ENCODE measurements at regions not wholly inside any gene's neighbourhood (a gene's known extent, or its start where the extent isn't known, plus 50 kb on each side); places are given as distances from the start of the nearest gene placed in this dataset.

DNA sequence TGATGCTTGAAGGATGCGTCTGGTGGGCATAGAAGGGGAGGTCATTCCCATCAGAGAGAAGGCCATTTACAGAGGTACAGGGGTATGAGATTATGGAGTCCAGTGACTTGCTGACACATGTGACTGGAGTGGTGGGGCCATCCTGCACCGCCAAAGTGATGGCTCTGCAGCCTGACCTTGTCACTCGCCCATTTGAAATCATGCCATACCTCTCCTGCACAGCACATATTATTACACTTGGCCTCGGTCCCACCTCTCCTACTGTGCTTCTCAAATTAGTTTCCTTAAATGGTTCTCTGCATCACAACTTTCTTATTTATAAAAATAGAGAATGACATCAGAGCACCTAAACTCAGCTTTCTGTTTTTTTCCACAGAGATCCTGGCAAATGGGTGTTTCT, 60.7 kb upstream of the HAND2 start:
- no peak overlapping the region for H3K27ac ChIP-seq (ENCODE audit: low read depth, low read length)
- H4K91ac ChIP-seq (replicated peaks; ENCODE audit: insufficient read length, low read length), result no peak overlapping the region
- H3K9ac ChIP-seq (replicated peaks in 1 of 4; ENCODE audit: extremely low read depth in 1 of 4, low read depth in 3 of 4, low read length in 3 of 4), result no peak overlapping the region
- no peak overlapping the region for H2BK120ac ChIP-seq (replicated peaks; ENCODE audit: low read depth, low read length)
- no peak overlapping the region for H3K4ac ChIP-seq (replicated peaks; ENCODE audit: insufficient read length, low read depth, low read length)
- H3K18ac ChIP-seq (ENCODE audit: extremely low read depth, low read length), result no peak overlapping the region
- no peaks in the 10 kb centered on the region for H3K9me3 ChIP-seq (ENCODE audit: insufficient read depth in 2 of 2, low read depth in 1 of 2, low read length in 1 of 2)
- no peak for FAIRE-seq
- H4K20me1 ChIP-seq (replicated peaks in 1 of 2; ENCODE audit: control insufficient read depth in 1 of 2, insufficient read depth in 2 of 2, low read length in 2 of 2), result no peaks in the 10 kb centered on the region
- H3K79me1 ChIP-seq (ENCODE audit: low read depth, low read length), result no peaks in the 10 kb centered on the region
- H3K23ac ChIP-seq (ENCODE audit: insufficient read length), result no peak overlapping the region
- WGBS, 2 experiments (ENCODE audit: extremely low coverage in 1 of 2, insufficient coverage in 1 of 2, insufficient read length in 1 of 2, insufficient replicate concordance in 2 of 2, low coverage in 1 of 2, low lambda C conversion rate in 2 of 2, missing lambda C conversion rate in 1 of 2), result 84% methylated on average over 4 of the region's 4 CpGs; no CpG with 5 or more reads in 1 of the 2 experiments
- H3K23me2 ChIP-seq (ENCODE audit: low read depth, low read length), result no peaks in the 10 kb centered on the region
- H2BK20ac ChIP-seq (ENCODE audit: low read length), result no peak overlapping the region
- H2BK5ac ChIP-seq (ENCODE audit: low read depth, low read length), result no peak overlapping the region
- TF ChIP-seq TAF7 (optimal IDR thresholded peaks at IDR 0.05; ENCODE audit: borderline replicate concordance, low read depth, low read length) (no peak), TEAD4 (IDR thresholded peaks at IDR 0.05; ENCODE audit: low read depth, low read length) (no peak), GABPA (IDR thresholded peaks at IDR 0.05; ENCODE audit: borderline replicate concordance, insufficient read depth, low read length) (no peak)
- H3K27me3 ChIP-seq (replicated peaks in 1 of 4; ENCODE audit: control insufficient read depth in 3 of 4, extremely low read depth in 1 of 4, insufficient read depth in 3 of 4, low read length in 3 of 4), result peaks cover 0 to 1% (median 0%) of the 10 kb centered on the region in 4 experiments; a peak in 1 of 7 replicates
- H2BK12ac ChIP-seq (ENCODE audit: low read depth, low read length), result no peak overlapping the region
- no peaks in the 10 kb centered on the region for H3K4me1 ChIP-seq (replicated peaks in 1 of 4; ENCODE audit: control insufficient read depth in 3 of 4, insufficient read depth in 4 of 4, low read length in 3 of 4)
- DNase-seq (ENCODE audit: low read depth in 1 of 2, low spot score in 2 of 2), result no peak
- H2AK5ac ChIP-seq (ENCODE audit: low read depth, low read length), result no peak overlapping the region
- H3K56ac ChIP-seq (replicated peaks; ENCODE audit: insufficient read length, low read depth, low read length), result no peak overlapping the region
- POLR2A ChIA-PET (ENCODE audit: partially characterized antibody), result no interaction called here
- no peak overlapping the region for H2BK15ac ChIP-seq (ENCODE audit: low read length)
- H2AFZ ChIP-seq (ENCODE audit: low read length), result no peak overlapping the region
- H4K8ac ChIP-seq (ENCODE audit: extremely low read depth, insufficient read depth, low read length), result no peak overlapping the region
- no peak overlapping the region for H4K5ac ChIP-seq (ENCODE audit: insufficient read length, low read depth, low read length)
- H3K4me2 ChIP-seq (ENCODE audit: insufficient read depth in 1 of 2, low read depth in 2 of 2, low read length in 2 of 2), result no peak overlapping the region
- no peaks in the 10 kb centered on the region; a peak in 1 of 8 replicates for H3K36me3 ChIP-seq (ENCODE audit: control insufficient read depth in 2 of 4, insufficient read depth in 4 of 4, low read length in 3 of 4)
- no peak overlapping the region for H3K14ac ChIP-seq (ENCODE audit: insufficient read length)
- CTCF ChIA-PET (ENCODE audit: partially characterized antibody), result interaction anchor here (1.4 to 2.9 kb wide), 2 partner anchors 10 to 82 kb away, joined by 3 to 9 read pairs; no protein-coding TSS in a partner anchor
- no peak overlapping the region for H3K4me3 ChIP-seq (ENCODE audit: extremely low read depth in 1 of 4, insufficient read depth in 2 of 4, low read depth in 3 of 4, low read length in 4 of 4)
- H3K79me2 ChIP-seq (ENCODE audit: control insufficient read depth in 1 of 2, insufficient read depth in 2 of 2, low read length in 2 of 2), result no peaks in the 10 kb centered on the region
